Astrocyte of the cerebellum (primary cell): ENCODE measurements at regions not wholly inside any gene's neighbourhood (a gene's known extent, or its start where the extent isn't known, plus 50 kb on each side); places are given as distances from the start of the nearest gene placed in this dataset.

Experiments used
- DNase-seq: peaks from one replicate; pipeline ENCODE4 v3.0.0-alpha.2; 2011; ENCODE audit warnings: low read depth
- H3K4me3 ChIP-seq: 2 replicates; pipeline ENCODE4 v1.5.1; 2011; ENCODE audit warnings: mild to moderate bottlenecking, low read depth, low read length, moderate library complexity
- CTCF ChIP-seq: IDR thresholded peaks from 2 replicates; pipeline ENCODE4 v1.5.1; 2012; ENCODE audit warnings: low read length, low read depth, moderate library complexity, mild to moderate bottlenecking; ENCODE audit errors: missing control alignments
- in situ Hi-C: cut with HindIII; loops from 2 replicates; pipeline ENCODE4 v1.10.0; 2017; ENCODE audit warnings: low sequenced_read_pairs

- in situ Hi-C loops: no loop called here
Measured at GRCh38 chr7:134374291-134374690, 57.6 kb upstream of the SLC35B4 start.

GRCh38 chr7:134372858-134373257 lies 56.1 kb upstream of the SLC35B4 start:
- H3K4me3 ChIP-seq: no peak overlapping the region
- no peak for DNase-seq
- no peak for TF ChIP-seq CTCF
- in situ Hi-C loops: no loop called here

More at GRCh38 chr7:134374291-134374690, 57.6 kb upstream of the SLC35B4 start:
- H3K4me3 ChIP-seq: no peak overlapping the region
- DNase-seq: no peak
- no peak for TF ChIP-seq CTCF

- DNase-seq: no peak
- no peak for TF ChIP-seq CTCF
- no peak overlapping the region for H3K4me3 ChIP-seq
- in situ Hi-C loops: no loop called here
Measured at GRCh38 chr7:134371971-134372370, 55.2 kb upstream of the SLC35B4 start.

GRCh38 chr7:134371536-134371935 lies 54.8 kb upstream of the SLC35B4 start:
- DNase-seq: no peak
- in situ Hi-C loops: no loop called here
- no peak for TF ChIP-seq CTCF
- no peak overlapping the region for H3K4me3 ChIP-seq

GRCh38 chr7:134370135-134370534 lies 53.4 kb upstream of the SLC35B4 start:
- H3K4me3 ChIP-seq: no peak overlapping the region
- no peak for TF ChIP-seq CTCF
- in situ Hi-C loops: no loop called here
- DNase-seq: no peak

- no peak overlapping the region for H3K4me3 ChIP-seq
- TF ChIP-seq CTCF: no peak
- in situ Hi-C loops: no loop called here
- DNase-seq: peak; percentile 71
Measured at GRCh38 chr7:134368851-134369544, 52.3 kb upstream of the SLC35B4 start.
